Renal cortex interstitium (tissue), 11 donors: ENCODE measurements at regions not wholly inside any gene's neighbourhood (a gene's known extent, or its start where the extent isn't known, plus 50 kb on each side); places are given as distances from the start of the nearest gene placed in this dataset.

Source experiments
- DNase-seq, 11 donors: peaks; one replicate each; pipeline ENCODE4 v3.0.0-alpha.2; 2013; ENCODE audit warnings: low read depth in 9 of 11, low spot score in 4 of 11; ENCODE audit errors: extremely low read depth in 1 of 11

DNA sequence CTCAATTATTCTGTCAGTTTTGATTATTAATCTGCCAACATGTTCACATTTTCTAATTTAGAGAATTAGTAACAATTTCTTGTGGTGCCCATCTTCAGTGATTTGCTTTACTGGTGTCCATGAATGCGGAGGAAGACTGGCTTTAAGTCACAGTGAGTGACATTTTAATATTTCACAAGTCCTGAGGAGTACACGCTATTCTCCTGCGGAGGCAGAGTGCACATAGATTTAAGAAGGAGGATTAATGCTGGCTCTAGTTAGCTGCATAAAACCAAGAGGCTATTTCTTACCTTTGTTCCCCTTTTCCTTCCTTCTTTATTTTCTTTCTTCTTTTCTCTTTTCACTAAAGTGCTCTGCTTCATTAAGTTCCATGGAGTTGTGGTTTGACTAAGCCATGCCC is 495.2 kb upstream of the IGFBP7 start:
- no peak for DNase-seq

DNA sequence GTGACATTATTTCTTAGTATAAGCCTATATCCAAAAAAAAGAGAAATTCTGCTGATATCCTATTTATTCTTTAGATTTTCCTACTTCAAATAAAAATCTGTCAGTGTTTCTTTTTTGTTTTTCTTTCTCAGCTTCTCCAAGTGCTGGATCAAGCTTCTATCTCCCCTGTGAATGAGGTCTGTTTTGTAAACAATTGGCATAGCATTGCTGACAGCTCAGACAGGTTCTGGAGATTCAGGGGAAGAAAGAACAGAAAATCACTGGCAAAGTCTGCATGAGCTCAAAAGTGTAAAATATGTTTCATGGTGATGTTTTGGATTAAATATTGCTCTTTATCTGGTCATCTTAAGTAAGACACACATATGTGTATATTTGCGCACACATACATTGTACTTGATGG is 492.0 kb upstream of the IGFBP7 start:
- DNase-seq: no peak

- no peak for DNase-seq
These were observed 480.9 kb upstream of the IGFBP7 start for GRCh38 chr4:57591073-57591472.

DNA sequence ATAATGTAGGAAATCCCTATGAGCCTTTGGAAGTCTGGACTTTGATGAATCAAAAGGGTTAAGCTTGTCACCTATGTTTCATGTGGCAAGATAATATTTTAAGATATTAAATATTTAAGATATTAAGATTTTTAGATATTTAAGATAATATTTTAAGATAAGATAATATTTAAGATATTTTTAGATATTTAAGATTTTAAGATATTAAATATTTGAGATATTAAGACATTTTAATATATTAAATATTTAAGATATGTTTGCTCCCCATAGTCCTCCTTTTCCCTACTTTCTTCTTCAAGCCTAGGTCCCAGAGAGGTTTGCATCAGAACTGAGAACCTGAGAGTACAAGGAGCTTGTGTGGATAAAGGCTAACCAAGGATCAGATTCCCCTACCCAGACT is 478.4 kb upstream of the IGFBP7 start:
- DNase-seq: no peak

DNA sequence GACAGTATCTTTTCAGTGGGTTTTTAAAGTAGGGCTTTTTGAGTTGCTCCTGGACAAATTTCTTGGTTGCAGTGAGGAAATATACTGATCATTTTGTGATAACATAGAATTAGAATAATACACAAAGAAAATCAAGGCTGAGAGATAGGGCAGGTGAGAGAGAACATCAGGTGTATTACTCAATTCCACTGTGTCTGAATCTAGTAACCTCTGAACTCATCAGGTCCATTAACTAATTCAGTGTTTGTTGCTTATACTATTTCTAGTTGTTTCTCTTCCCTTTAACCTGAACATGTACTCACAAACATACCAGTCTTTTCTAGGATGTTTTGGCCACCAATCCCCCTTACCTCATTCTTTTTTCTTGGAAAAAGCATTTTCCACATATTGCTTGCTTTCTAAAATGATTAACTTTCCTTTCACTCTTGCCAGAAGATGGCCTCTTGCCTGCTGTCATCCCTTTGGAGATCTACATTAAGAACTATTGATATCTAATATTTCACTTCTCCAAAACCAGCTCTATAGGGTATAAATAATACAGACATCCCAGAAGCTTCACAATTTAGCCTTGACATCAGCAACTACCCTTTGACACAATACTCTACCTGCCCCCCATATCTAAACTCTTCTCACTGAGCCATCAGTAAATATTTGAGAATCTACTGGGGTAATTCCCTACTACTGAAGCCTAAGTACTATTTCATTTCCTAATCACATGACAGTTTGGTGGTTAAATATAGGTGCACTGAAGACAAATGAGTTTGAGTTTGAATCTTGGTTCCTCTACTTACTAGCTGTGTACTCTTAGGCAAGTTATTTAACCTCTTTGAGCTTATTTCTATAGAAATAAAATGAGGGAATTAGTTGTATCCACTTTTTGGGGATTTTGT is 470.8 kb upstream of the IGFBP7 start:
- no peak for DNase-seq

DNA sequence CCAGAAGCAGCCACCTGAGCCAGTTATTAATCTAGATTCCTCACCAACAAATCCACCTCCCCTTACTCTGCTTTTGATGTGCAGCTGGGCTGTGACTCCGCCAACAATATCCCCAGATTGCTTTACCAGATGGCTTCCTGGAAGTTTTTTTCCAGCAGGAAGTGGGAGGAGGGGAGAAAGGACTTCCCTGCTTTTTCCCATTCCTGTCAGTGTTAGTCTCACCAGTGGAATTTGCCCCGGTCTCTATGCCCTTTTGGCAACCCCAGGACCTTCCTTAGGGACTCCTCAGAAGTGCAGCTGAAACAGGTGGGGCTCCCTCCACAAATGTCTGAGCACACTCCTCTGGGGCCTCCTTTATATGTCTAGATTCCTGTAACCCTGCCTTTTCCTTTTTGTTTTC is 465.2 kb upstream of the IGFBP7 start:
- DNase-seq: no peak

GRCh38 chr4:57554556-57555092 is 444.4 kb upstream of the IGFBP7 start:
- DNase-seq: no peak

DNA sequence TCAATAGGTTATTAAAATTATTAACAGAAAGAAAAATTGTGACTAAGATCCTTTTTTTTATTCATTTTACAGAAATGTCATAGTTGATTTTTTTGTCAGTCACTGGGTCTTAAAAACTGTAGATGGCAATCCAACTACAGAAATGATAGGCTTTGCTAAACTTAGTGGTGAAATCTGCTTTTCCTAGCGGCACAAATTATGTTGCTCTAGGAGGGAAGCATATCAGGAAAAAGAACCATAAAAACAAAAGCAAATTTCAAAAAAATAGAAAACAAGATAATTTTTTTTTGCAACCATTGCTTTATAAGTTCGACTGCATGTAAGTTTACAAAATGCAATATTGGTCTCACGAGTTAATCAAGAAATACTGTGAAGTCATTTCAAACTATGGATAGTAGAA is 443.5 kb upstream of the IGFBP7 start:
- DNase-seq: peak in 1 of 11 donors; percentile 16

- peak in 9 of 11 donors; percentile 21 to 70 (median 55) for DNase-seq
These were observed 440.0 kb upstream of the IGFBP7 start for GRCh38 chr4:57550198-57550597.

- DNase-seq: no peak
These were observed 438.7 kb upstream of the IGFBP7 start for GRCh38 chr4:57548856-57549255.

- DNase-seq: no peak
These were observed 434.8 kb upstream of the IGFBP7 start for GRCh38 chr4:57544811-57545654.

- DNase-seq: no peak
These were observed 394.8 kb upstream of the IGFBP7 start for GRCh38 chr4:57504797-57505530.

DNA sequence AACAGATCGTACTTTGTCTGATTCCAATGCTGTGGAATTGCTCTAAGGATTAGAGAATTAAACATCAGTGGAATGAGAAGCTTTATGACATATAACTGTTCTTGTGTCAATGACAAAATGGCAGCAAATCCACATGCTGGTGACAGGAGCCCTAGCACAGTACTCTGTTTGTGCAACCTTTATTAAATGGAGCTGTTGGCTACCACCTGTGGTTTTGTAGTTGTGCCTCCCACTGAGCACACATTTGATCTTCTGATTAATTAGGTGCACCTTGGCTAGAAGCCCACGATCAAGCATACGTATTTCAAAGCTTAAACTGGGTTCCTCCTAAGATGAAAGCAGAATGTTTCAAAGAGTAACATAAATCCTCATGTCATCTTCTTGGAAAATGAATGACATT is 394.0 kb upstream of the IGFBP7 start:
- no peak for DNase-seq

DNA sequence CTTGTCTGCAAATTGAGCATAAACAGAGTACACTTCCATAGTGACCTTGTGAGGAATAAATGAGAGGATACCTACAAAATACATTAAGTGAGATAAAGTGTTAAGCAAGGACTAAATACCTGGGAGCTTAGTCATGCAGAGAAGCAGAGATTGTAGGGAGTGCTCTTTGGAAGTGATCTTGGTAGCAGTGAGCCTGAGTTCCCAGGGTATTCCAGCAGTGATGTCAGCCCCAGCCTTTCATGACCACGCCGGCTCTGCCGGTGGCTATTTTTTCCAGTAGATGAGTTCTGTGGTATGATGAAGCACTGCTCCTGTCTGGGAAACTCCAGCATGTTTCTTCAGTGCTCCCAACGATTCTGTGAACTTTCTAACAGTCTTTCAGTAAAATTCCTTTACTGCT is 391.5 kb upstream of the IGFBP7 start:
- peak in 2 of 11 donors; percentile 12 to 16 for DNase-seq

DNA sequence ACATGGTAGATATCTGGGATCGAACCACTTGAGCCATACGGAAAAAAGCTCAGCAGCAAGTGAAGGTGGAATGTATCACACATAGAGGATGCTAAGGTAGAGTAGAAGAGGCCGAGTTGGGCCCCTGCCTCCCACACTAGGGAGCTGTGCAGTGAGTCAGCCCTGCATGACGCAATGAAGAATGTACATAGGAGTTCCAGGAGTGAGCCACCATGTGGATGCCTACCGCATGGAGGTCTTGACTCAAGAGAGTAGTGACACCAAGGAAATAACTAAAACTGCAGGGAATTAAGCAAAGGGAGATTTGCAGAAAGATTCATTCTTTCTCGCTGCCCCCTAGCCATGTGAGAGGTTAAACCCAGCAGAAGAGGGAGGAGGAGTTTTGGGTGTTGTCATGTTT is 389.6 kb upstream of the IGFBP7 start:
- DNase-seq: no peak

GRCh38 chr4:57498251-57498650 is 388.1 kb upstream of the IGFBP7 start:
- DNase-seq: no peak

DNA sequence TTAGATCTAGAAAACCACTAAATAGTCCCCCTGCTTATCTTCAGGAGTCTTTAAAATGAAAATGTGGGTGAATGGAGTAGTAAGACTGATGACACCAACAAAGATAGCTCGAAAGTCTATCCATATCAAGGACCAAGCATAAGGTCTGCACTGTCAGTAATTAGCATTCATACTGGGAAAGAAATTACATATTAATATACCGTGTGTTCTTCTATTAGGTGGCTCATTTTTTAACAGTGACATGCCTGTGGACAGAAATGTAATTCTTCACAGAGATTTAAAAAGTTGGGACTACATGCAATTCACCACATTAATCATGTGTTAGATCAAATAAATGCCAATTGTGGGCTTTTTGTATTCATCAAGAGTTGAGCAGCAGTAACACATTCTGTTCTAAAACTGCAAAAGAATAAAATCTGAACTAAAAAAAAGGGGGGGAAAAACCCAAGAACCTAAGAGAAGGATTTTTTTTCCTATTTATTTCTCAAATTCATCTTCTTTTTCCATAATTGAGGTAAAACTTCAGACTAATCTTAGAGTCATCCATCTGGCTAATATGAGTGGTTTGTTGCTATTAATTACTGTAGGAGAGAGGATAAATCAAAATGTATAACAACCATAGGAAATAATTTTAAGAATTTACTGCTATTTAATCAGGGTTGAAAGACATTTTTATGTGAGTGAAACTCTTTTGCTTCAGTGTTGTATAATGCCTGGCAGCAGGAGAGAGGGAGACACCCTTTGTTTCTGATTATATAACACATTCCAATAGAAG is 386.7 kb upstream of the IGFBP7 start:
- DNase-seq: peak in 1 of 11 donors; percentile 7

DNA sequence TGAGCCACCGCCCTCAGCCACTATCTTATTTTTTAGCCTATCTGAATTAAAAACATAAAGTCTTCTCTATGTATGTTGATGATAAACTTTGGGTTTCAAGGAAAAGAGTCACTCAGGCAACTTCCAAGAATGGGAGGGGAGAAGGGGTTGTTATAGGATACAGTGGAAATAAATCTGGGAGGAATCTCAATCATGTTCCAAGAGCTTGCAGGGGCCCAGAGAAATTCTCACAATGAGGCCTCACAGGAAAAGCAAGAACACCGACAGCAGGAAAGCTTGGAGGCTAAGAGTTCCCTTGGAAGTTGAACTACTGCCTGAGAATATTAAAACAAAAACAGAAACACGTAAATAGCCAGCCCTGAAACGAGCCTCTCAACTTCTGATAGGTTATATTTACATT is 384.6 kb upstream of the IGFBP7 start:
- DNase-seq: no peak
